HEK293T (cell line): ENCODE measurements at regions not wholly inside any gene's neighbourhood (a gene's known extent, or its start where the extent isn't known, plus 50 kb on each side); places are given as distances from the start of the nearest gene placed in this dataset.

Experiments used
- CTCF ChIA-PET: fragments of 350-600 bp; formaldehyde crosslinking; extraction: SDS; loops from one replicate; lab custom pipeline; 2021; ENCODE audit warnings: antibody characterized with exemption, inconsistent platforms; lab: Yijun Ruan, JAX
- POLR2A ChIA-PET: fragments of 350-600 bp; formaldehyde crosslinking; extraction: SDS; loops from one replicate; lab custom pipeline; 2020; ENCODE audit warnings: antibody characterized with exemption, inconsistent platforms; lab: Yijun Ruan, JAX
- DNase-seq: peaks from one replicate; pipeline ENCODE4 v3.0.0; 2012; ENCODE audit warnings: mixed read lengths; ENCODE audit errors: extremely low spot score
- ARNT ChIP-seq: fragments of 450-650 bp; IDR thresholded peaks from 2 replicates; pipeline ENCODE4 v1.6.1; 2017; ENCODE audit warnings: mild to moderate bottlenecking
- BHLHE40 ChIP-seq: fragments of 450-650 bp; IDR thresholded peaks from 2 replicates; pipeline ENCODE4 v1.6.1; 2016; ENCODE audit warnings: mild to moderate bottlenecking, moderate library complexity, borderline replicate concordance
- CTBP1 ChIP-seq: fragments of 450-650 bp; IDR thresholded peaks from 2 replicates; pipeline ENCODE4 v1.6.1; 2016; ENCODE audit warnings: borderline replicate concordance
- ELF4 ChIP-seq: fragments of 450-650 bp; IDR thresholded peaks from 2 replicates; pipeline ENCODE4 v1.6.1; 2017; ENCODE audit warnings: antibody characterized with exemption
- FOXA1 ChIP-seq: fragments of 450-650 bp; IDR thresholded peaks from 2 replicates; pipeline ENCODE4 v1.6.1; 2016; ENCODE audit warnings: mild to moderate bottlenecking
- FOXK2 ChIP-seq: fragments of 450-650 bp; IDR thresholded peaks from 2 replicates; pipeline ENCODE4 v1.6.1; 2016; ENCODE audit warnings: mild to moderate bottlenecking
- FOXM1 ChIP-seq: fragments of 450-650 bp; IDR thresholded peaks from 2 replicates; pipeline ENCODE4 v1.6.1; 2017; ENCODE audit warnings: mild to moderate bottlenecking, borderline replicate concordance
- HDGF ChIP-seq: fragments of 450-650 bp; IDR thresholded peaks from 2 replicates; pipeline ENCODE4 v1.6.1; 2017; ENCODE audit warnings: antibody characterized with exemption, borderline replicate concordance
- L3MBTL2 ChIP-seq: fragments of 450-650 bp; conservative IDR thresholded peaks from 2 replicates; pipeline ENCODE4 v1.6.1; 2016; ENCODE audit warnings: mild to moderate bottlenecking
- LEF1 ChIP-seq: fragments of 450-650 bp; IDR thresholded peaks from 2 replicates; pipeline ENCODE4 v1.6.1; 2017; ENCODE audit warnings: mild to moderate bottlenecking, borderline replicate concordance
- NFRKB ChIP-seq: fragments of 450-650 bp; IDR thresholded peaks from 2 replicates; pipeline ENCODE4 v1.6.1; 2016; ENCODE audit warnings: mild to moderate bottlenecking, moderate library complexity
- SP1 ChIP-seq: fragments of 450-650 bp; IDR thresholded peaks from 2 replicates; pipeline ENCODE4 v1.6.1; 2017
- SUZ12 ChIP-seq: fragments of 450-650 bp; IDR thresholded peaks from 2 replicates; pipeline ENCODE4 v1.6.1; 2016; ENCODE audit warnings: mild to moderate bottlenecking
- TARDBP ChIP-seq: fragments of 450-650 bp; IDR thresholded peaks from 2 replicates; pipeline ENCODE4 v1.6.1; 2016
- ZNF384 ChIP-seq: fragments of 450-650 bp; IDR thresholded peaks from 2 replicates; pipeline ENCODE4 v1.6.1; 2016
- TF ChIP-seq, protein P1 (sequence below): fragments of 450-650 bp; IDR thresholded peaks from 2 replicates; pipeline ENCODE4 v1.6.1; 2016

- CTCF ChIA-PET, result no interaction called here
- no peak for DNase-seq
- TF ChIP-seq L3MBTL2, result no peak
- TF ChIP-seq BHLHE40, result no peak
- no peak for TF ChIP-seq LEF1
- no peak for TF ChIP-seq FOXA1
- no peak for TF ChIP-seq CTBP1
- no peak for TF ChIP-seq HDGF
- POLR2A ChIA-PET, result no interaction called here
Measured at GRCh38 chr13:24032252-24032651, 128.3 kb upstream of the SPATA13 start.

- no peak for DNase-seq
- TF ChIP-seq L3MBTL2 (no peak), ZNF384 (no peak), ELF4 (no peak)
- POLR2A ChIA-PET, result interaction anchor here (0.9 kb wide), 1 partner anchor 650 kb away, joined by 3 read pairs; no protein-coding TSS in a partner anchor
- CTCF ChIA-PET, result no interaction called here
Measured at GRCh38 chr13:24032674-24033073, 127.8 kb upstream of the SPATA13 start.

GRCh38 chr13:24033527-24034302 is 126.8 kb upstream of the SPATA13 start:
- TF ChIP-seq ZNF384, result no peak
- TF ChIP-seq, protein P1, sequence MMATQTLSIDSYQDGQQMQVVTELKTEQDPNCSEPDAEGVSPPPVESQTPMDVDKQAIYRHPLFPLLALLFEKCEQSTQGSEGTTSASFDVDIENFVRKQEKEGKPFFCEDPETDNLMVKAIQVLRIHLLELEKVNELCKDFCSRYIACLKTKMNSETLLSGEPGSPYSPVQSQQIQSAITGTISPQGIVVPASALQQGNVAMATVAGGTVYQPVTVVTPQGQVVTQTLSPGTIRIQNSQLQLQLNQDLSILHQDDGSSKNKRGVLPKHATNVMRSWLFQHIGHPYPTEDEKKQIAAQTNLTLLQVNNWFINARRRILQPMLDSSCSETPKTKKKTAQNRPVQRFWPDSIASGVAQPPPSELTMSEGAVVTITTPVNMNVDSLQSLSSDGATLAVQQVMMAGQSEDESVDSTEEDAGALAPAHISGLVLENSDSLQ, result no peak
- TF ChIP-seq BHLHE40, result no peak
- no peak for TF ChIP-seq L3MBTL2
- TF ChIP-seq SP1, result no peak
- no peak for TF ChIP-seq SUZ12
- no peak for TF ChIP-seq FOXM1
- no peak for TF ChIP-seq CTBP1
- no peak for TF ChIP-seq ELF4
- TF ChIP-seq FOXK2, result no peak
- TF ChIP-seq NFRKB, result no peak
- TF ChIP-seq ARNT, result no peak
- TF ChIP-seq LEF1, result no peak
- TF ChIP-seq FOXA1, result no peak
- CTCF ChIA-PET, result no interaction called here
- POLR2A ChIA-PET, result interaction anchor here (0.9 kb wide), 1 partner anchor 649 kb away, joined by 3 read pairs; no protein-coding TSS in a partner anchor
- no peak for DNase-seq

DNA sequence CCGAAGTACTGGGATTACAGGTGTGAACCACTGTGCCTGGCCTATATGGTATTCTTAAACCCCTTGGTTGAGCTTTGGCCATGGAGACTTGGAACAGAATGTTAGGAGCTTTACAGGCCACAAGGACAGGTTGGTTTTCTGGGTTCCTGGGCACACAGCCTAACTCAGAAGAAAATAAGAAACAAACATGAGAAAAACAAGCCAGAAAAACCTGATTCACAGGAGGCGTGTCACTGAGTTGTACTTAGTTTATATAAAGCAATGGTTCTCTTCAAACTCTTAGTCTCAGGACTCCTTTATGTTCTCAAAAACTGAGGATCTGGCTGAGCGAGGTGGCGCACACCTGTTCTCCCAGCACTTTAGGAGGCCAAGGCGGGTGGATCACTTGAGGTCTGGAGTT is 125.1 kb upstream of the SPATA13 start:
- no peak for DNase-seq
- ChIA-PET CTCF (no interaction called here), POLR2A (no interaction called here)
- TF ChIP-seq FOXK2, result no peak
- TF ChIP-seq SP1, result no peak
- no peak for TF ChIP-seq LEF1
- TF ChIP-seq NFRKB, result no peak
- no peak for TF ChIP-seq BHLHE40
- no peak for TF ChIP-seq ZNF384
- no peak for TF ChIP-seq FOXA1
- no peak for TF ChIP-seq SUZ12
- no peak for TF ChIP-seq ARNT
- no peak for TF ChIP-seq TARDBP
- no peak for TF ChIP-seq FOXM1
- TF ChIP-seq CTBP1, result no peak
- TF ChIP-seq, protein P1, result no peak
- no peak for TF ChIP-seq ELF4
- no peak for TF ChIP-seq HDGF
- no peak for TF ChIP-seq L3MBTL2

GRCh38 chr13:24036115-24036514 is 124.4 kb upstream of the SPATA13 start:
- TF ChIP-seq SP1 (no peak), FOXM1 (no peak), HDGF (no peak)
- CTCF ChIA-PET, result no interaction called here
- DNase-seq, result no peak
- POLR2A ChIA-PET, result no interaction called here

- ChIA-PET CTCF (no interaction called here), POLR2A (no interaction called here)
- TF ChIP-seq L3MBTL2, result no peak
- TF ChIP-seq SP1, result no peak
- no peak for TF ChIP-seq ELF4
- TF ChIP-seq SUZ12, result no peak
- no peak for TF ChIP-seq TARDBP
- TF ChIP-seq FOXK2, result no peak
- TF ChIP-seq, protein P1, result no peak
- no peak for TF ChIP-seq CTBP1
- no peak for TF ChIP-seq ARNT
- no peak for TF ChIP-seq LEF1
- no peak for TF ChIP-seq HDGF
- no peak for TF ChIP-seq FOXM1
- no peak for TF ChIP-seq ZNF384
- no peak for DNase-seq
Measured at GRCh38 chr13:24038405-24038804, 122.1 kb upstream of the SPATA13 start.
